WTC11 (cell line): ENCODE measurements at regions not wholly inside any gene's neighbourhood (a gene's known extent, or its start where the extent isn't known, plus 50 kb on each side); places are given as distances from the start of the nearest gene placed in this dataset.

Experiments
- ATAC-seq: fragments of 200-7000 bp; cut with Tn5 transposase; 2 replicates; pipeline ENCODE4 v1.10.0; 2021; ENCODE audit warnings: mild to moderate bottlenecking, moderate library complexity
- CTCF ChIA-PET: fragments of 300-600 bp; sonication (Branson Sonifier 250); formaldehyde crosslinking; loops from one replicate; lab custom pipeline; 2021; ENCODE audit warnings: antibody characterized with exemption; lab: Charles Lee
- POLR2A ChIA-PET: fragments of 350-600 bp; sonication (Branson Sonifier 250); formaldehyde crosslinking; loops from one replicate; lab custom pipeline; 2021; ENCODE audit warnings: antibody characterized with exemption; lab: Charles Lee
- DNase-seq: peaks from one replicate; pipeline ENCODE4 v3.0.0; 2021; ENCODE audit warnings: low spot score
- H3K27ac Mint-ChIP-seq: 2 replicates; pipeline ENCODE4 v1.8.0; 2021; ENCODE audit warnings: mixed read lengths
- H3K27me3 Mint-ChIP-seq: 2 replicates; pipeline ENCODE4 v1.8.0; 2021; ENCODE audit warnings: low read depth, mild to moderate bottlenecking, moderate library complexity, mixed read lengths
- H3K36me3 Mint-ChIP-seq: 2 replicates; pipeline ENCODE4 v1.8.0; 2021; ENCODE audit warnings: mixed read lengths
- H3K4me1 Mint-ChIP-seq: 2 replicates; pipeline ENCODE4 v1.8.0; 2022; ENCODE audit warnings: mixed read lengths
- H3K4me3 Mint-ChIP-seq: 2 replicates; pipeline ENCODE4 v1.8.0; 2021; ENCODE audit warnings: mild to moderate bottlenecking, moderate library complexity, mixed read lengths
- H3K9me3 Mint-ChIP-seq: 2 replicates; pipeline ENCODE4 v1.8.0; 2021; ENCODE audit warnings: mixed read lengths
- AR ChIP-seq: fragments of 250-450 bp; sonication (Bioruptor Pico); IDR thresholded peaks from 2 replicates; pipeline ENCODE4 v1.9.0; 2021; ENCODE audit warnings: mild to moderate bottlenecking
- CREB1 ChIP-seq: sonication (generic); formaldehyde crosslinking; IDR thresholded peaks from 2 replicates; pipeline ENCODE4 v1.8.0; 2023; ENCODE audit warnings: mild to moderate bottlenecking, missing genetic modification reagents
- CTCF ChIP-seq: fragments of 200-600 bp; IDR thresholded peaks from 2 replicates; pipeline ENCODE4 v1.8.0; 2022; ENCODE audit warnings: antibody characterized with exemption
- GABPB1 ChIP-seq: sonication (generic); formaldehyde crosslinking; IDR thresholded peaks from 2 replicates; pipeline ENCODE4 v1.8.1; 2023; ENCODE audit warnings: mild to moderate bottlenecking, missing genetic modification reagents
- GTF2I ChIP-seq: fragments of 250-450 bp; sonication (Bioruptor Pico); conservative IDR thresholded peaks from 2 replicates; pipeline ENCODE4 v1.4.0; 2021; ENCODE audit warnings: mild to moderate bottlenecking
- IRF1 ChIP-seq: sonication (generic); formaldehyde crosslinking; IDR thresholded peaks from 2 replicates; pipeline ENCODE4 v1.8.0; 2023; ENCODE audit warnings: missing genetic modification reagents
- PRRX2 ChIP-seq: fragments of 250-450 bp; sonication (Bioruptor Pico); IDR thresholded peaks from 2 replicates; pipeline ENCODE4 v1.8.0; 2021; ENCODE audit warnings: mild to moderate bottlenecking
- SOX15 ChIP-seq: fragments of 250-450 bp; sonication (Bioruptor Pico); IDR thresholded peaks from 2 replicates; pipeline ENCODE4 v1.9.0; 2021; ENCODE audit warnings: mild to moderate bottlenecking
- ZNF423 ChIP-seq: fragments of 250-450 bp; sonication (Bioruptor Pico); IDR thresholded peaks from 2 replicates; pipeline ENCODE4 v2.1.2; 2022; ENCODE audit warnings: mild to moderate bottlenecking, moderate library complexity
- ZNF532 ChIP-seq: fragments of 250-450 bp; sonication (Bioruptor Pico); IDR thresholded peaks from 2 replicates; pipeline ENCODE4 v1.9.0; 2021; ENCODE audit warnings: mild to moderate bottlenecking, borderline replicate concordance
- TF ChIP-seq, protein P1 (sequence below): fragments of 250-450 bp; sonication (Bioruptor Pico); IDR thresholded peaks from 2 replicates; pipeline ENCODE4 v2.1.2; 2022; ENCODE audit warnings: mild to moderate bottlenecking, moderate library complexity
- TF ChIP-seq, protein P2 (sequence below): sonication (generic); formaldehyde crosslinking; IDR thresholded peaks from 2 replicates; pipeline ENCODE4 v1.8.1; 2022; ENCODE audit warnings: mild to moderate bottlenecking, missing genetic modification reagents, moderate library complexity, borderline replicate concordance
- TF ChIP-seq, protein P3 (sequence below): fragments of 250-450 bp; sonication (Bioruptor Pico); IDR thresholded peaks from 2 replicates; pipeline ENCODE4 v1.9.0; 2021; ENCODE audit warnings: moderate library complexity, mild to moderate bottlenecking, inconsistent platforms, borderline replicate concordance
- TF ChIP-seq, protein P4 (sequence below): sonication (generic); formaldehyde crosslinking; IDR thresholded peaks from 2 replicates; pipeline ENCODE4 v1.8.0; 2022; ENCODE audit warnings: mild to moderate bottlenecking, missing genetic modification reagents

DNA sequence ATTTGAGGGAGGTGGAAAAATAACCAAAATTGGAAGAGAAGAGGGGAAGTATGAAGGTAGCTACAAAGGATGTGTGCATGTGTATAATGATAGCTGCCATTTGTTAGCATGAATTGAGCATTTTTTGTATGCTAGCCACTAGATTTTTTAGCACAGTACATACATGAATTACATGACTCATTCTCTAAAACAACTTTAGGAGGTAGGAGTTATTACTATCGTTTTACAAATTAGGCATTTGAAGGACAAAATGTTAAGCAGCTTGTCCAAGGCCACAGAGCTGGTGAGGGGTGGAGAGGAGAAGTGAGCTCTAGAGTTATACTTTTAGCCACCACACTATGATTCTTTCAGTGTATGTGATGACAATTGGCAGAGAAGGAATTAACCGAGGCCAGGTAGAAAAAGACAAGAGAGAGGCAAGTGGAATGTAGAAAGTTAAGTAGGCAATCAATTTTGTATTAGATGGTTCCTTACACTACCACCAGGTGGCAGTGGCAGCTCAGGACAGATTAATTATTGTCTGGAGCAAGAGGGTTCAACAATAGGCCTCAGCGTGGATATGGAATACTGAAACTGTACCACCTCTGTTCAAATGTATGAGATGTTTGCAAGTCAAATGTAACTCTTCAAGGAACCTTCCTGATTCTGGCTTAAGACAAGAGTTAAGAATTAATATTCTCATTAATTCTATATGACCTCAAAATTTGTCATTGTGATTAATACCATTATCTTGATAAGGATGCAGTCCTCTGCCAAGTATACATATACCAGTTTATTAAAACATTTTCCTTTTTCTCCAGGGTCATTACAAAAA lies 128.0 kb downstream of the MBL2 start:
- H3K27me3 Mint-ChIP-seq: no peaks in the 10 kb centered on the region
- ATAC-seq (peak; percentile 65), DNase-seq (peak; percentile 46)
- TF ChIP-seq PRRX2 (CRISPR knock-in tag) (no peak), CTCF (peak; percentile 68), GABPB1 (CRISPR knock-in tag) (no peak)
- no peak overlapping the region for H3K4me3 Mint-ChIP-seq
- POLR2A ChIA-PET: no interaction called here
- H3K36me3 Mint-ChIP-seq: no peaks in the 10 kb centered on the region
- no peak overlapping the region for H3K27ac Mint-ChIP-seq
- no peaks in the 10 kb centered on the region for H3K9me3 Mint-ChIP-seq
- CTCF ChIA-PET: interaction anchor here (1.1 to 5.2 kb wide), 10 partner anchors 18 to 337 kb away, joined by 3 to 55 read pairs (median 4); no protein-coding TSS in a partner anchor
- H3K4me1 Mint-ChIP-seq: peaks cover 4% of the 10 kb centered on the region; the same call in 1 of the 2 replicates

DNA sequence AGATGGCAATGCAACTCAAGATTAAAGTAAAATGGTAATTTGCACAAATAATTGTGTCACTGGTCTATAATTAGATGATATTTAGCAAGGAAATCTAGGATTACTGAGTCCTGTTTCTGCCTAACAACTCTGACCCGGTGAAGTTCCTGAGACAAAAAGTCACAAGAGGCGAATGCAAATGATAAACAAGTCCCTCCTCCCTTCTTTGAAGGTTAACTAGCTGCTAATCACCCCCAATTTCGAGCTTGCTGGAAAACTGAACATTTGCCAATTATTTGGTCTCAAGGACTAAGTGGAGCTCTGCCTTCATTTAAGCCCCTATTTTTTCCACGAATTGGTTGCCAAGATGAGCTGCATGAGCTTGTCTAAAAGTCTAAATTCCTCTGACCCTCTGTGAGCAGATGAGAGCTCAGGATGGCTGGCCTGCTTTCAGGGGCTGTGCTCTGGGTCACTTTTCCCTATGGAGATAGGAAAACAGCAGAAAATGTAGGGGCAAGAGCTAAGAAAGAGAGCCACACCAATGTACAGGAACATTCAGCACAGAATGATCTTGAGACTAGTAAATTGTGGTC lies 127.3 kb downstream of the MBL2 start:
- POLR2A ChIA-PET: no interaction called here
- no peak for DNase-seq
- 0 out of 2 replicates have a peak, but pooled peaks have one; percentile 16 for ATAC-seq

DNA sequence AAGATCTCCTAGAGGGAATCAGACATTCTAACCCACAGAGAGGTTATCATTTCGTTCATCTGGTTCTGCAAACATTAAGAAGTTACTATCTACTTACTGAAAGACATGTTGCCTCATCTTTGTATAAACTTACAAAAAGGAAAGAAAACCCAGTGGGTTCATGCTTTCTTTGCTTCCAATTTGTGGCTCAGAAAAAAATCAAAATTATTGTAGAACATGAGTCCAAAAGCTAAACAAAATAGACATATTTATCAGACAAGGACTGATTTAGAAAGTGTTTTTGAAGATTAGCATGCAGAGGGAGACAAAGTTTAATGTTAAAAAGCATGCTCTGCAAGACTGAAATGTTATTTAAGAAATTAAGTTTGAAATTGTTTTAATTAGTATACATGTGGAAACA lies 123.1 kb downstream of the MBL2 start:
- ChIA-PET POLR2A (no interaction called here), CTCF (no interaction called here)
- no peak for DNase-seq
- H3K9me3 Mint-ChIP-seq: no peaks in the 10 kb centered on the region
- H3K4me1 Mint-ChIP-seq: peaks cover 4% of the 10 kb centered on the region; the same call in 1 of the 2 replicates
- H3K27ac Mint-ChIP-seq: no peak overlapping the region
- no peak overlapping the region for H3K4me3 Mint-ChIP-seq
- no peak for ATAC-seq
- no peaks in the 10 kb centered on the region for H3K36me3 Mint-ChIP-seq
- no peaks in the 10 kb centered on the region for H3K27me3 Mint-ChIP-seq
- TF ChIP-seq, protein P1, sequence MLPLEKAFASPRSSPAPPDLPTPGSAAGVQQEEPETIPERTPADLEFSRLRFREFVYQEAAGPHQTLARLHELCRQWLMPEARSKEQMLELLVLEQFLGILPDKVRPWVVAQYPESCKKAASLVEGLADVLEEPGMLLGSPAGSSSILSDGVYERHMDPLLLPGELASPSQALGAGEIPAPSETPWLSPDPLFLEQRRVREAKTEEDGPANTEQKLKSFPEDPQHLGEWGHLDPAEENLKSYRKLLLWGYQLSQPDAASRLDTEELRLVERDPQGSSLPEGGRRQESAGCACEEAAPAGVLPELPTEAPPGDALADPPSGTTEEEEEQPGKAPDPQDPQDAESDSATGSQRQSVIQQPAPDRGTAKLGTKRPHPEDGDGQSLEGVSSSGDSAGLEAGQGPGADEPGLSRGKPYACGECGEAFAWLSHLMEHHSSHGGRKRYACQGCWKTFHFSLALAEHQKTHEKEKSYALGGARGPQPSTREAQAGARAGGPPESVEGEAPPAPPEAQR (CRISPR knock-in tag): no peak
- TF ChIP-seq AR (CRISPR knock-in tag) (no peak), CREB1 (CRISPR knock-in tag) (no peak), ZNF532 (CRISPR knock-in tag) (no peak), SOX15 (no peak)

More for the DNA sequence above, 127.3 kb downstream of the MBL2 start:
- CTCF ChIA-PET: interaction anchor here (0.9 to 5.2 kb wide), 8 partner anchors 18 to 338 kb away, joined by 3 to 55 read pairs (median 4); no protein-coding TSS in a partner anchor
- Mint-ChIP-seq H3K27me3 (no peaks in the 10 kb centered on the region), H3K36me3 (no peaks in the 10 kb centered on the region), H3K4me3 (no peak overlapping the region), H3K4me1 (peaks cover 4% of the 10 kb centered on the region; the same call in 1 of the 2 replicates), H3K9me3 (no peaks in the 10 kb centered on the region), H3K27ac (no peak overlapping the region)
- TF ChIP-seq, protein P2, sequence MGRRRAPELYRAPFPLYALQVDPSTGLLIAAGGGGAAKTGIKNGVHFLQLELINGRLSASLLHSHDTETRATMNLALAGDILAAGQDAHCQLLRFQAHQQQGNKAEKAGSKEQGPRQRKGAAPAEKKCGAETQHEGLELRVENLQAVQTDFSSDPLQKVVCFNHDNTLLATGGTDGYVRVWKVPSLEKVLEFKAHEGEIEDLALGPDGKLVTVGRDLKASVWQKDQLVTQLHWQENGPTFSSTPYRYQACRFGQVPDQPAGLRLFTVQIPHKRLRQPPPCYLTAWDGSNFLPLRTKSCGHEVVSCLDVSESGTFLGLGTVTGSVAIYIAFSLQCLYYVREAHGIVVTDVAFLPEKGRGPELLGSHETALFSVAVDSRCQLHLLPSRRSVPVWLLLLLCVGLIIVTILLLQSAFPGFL (CRISPR knock-in tag): no peak
- no peak for TF ChIP-seq ZNF423 (CRISPR knock-in tag)
- no peak for TF ChIP-seq IRF1 (CRISPR knock-in tag)
- no peak for TF ChIP-seq GTF2I (CRISPR knock-in tag)
- TF ChIP-seq, protein P3, sequence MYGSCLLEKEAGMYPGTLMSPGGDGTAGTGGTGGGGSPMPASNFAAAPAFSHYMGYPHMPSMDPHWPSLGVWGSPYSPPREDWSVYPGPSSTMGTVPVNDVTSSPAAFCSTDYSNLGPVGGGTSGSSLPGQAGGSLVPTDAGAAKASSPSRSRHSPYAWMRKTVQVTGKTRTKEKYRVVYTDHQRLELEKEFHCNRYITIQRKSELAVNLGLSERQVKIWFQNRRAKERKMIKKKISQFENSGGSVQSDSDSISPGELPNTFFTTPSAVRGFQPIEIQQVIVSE (CRISPR knock-in tag): no peak
- TF ChIP-seq, protein P4, sequence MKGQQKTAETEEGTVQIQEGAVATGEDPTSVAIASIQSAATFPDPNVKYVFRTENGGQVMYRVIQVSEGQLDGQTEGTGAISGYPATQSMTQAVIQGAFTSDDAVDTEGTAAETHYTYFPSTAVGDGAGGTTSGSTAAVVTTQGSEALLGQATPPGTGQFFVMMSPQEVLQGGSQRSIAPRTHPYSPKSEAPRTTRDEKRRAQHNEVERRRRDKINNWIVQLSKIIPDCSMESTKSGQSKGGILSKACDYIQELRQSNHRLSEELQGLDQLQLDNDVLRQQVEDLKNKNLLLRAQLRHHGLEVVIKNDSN: no peak
